ENCODE measurements at regions not wholly inside any gene's neighbourhood (a gene's known extent, or its start where the extent isn't known, plus 50 kb on each side); places are given as distances from the start of the nearest gene placed in this dataset.
"Not testable (repeated sequence)": the region's sequence is repeated elsewhere in the genome, so short reads cannot be mapped to it uniquely, and the experiment has no call there.

- DNase-seq (ENCODE audit: low read depth in 1 of 2, low spot score in 1 of 2), result no peak
Measured at GRCh38 chr2:239663364-239663924, 262.6 kb upstream of the HDAC4 start.

DNA sequence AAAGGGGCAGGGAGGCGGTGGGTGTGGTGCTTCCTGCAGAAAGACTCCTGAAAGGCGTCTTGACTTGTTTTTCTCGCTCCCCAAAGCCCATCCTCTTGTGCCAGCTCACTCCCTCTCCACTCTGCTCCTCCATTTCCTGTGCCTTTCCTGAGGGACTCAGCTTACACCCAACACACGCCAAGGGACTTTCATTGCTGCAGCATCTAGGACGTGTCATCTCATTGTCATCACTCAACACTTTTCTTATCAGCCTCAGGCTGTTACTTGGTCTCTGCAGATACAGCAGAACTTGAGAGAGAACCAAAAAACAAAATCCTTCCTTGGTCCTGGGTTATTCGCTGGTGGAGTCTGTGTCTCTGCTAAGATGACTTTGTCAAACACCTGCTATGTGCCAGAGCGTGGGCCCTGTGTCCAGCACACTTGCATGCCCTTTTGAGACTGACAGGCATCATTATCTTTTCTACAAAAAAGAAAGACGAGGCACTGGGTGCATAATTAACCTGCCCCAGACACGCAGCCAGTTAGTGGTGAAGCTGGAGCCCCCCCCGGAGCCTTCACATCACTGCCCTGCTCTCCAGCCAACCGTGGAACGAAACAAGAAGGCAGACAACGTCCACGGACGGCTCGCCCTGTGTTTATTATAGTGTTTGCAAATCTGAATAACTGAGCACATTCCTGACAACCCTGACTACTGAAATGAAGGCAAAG, 261.7 kb upstream of the HDAC4 start:
- no peak for DNase-seq (ENCODE audit: low read depth in 1 of 2, low spot score in 1 of 2)

DNA sequence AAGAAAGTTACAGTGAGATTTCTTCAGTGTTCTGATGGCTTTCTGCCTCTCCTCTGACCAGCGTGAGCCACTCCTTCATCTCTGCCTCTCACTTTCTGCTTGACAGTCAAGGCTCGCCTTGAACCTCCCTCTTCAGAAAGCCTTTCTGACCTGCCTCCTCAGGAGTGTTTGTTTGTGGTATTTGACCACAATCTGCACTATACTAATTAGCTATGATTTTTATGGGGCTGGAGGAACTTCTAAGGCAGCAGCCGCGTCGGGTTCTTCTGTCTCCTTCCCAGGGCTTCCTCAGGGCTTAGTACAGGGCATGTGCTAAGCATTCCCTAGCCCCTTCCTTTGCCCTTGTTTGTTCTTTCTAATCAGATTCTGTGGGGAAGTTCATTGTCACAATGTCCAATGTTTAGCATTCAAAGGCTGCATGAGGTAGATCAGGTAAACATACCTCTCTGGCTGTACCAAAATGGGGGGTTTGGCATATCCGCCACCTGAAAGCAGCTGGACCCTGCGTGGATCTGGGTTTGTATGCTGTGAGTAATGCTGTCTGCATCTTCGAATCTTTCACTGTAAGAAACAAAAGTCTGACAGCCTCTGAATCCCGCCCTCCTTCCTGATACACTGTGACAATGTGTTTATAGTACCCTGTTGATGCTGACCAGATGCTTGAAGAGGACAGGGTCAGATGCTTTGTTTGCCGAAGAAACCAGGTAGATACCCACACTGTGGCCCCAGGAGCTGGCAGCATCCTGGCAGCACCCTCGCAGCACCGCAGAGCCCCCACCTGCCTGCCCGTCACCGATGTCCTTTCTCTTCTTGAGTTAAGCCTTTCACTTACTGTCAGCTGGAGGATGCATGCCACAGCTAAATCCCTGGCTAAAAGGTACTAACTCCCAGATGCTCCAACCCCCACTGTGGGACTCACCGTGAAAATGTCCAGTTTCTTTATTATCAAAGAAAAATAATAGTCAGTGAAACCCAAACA, 260.8 kb upstream of the HDAC4 start:
- DNase-seq (ENCODE audit: low read depth in 1 of 2, low spot score in 1 of 2), result no peak

DNA sequence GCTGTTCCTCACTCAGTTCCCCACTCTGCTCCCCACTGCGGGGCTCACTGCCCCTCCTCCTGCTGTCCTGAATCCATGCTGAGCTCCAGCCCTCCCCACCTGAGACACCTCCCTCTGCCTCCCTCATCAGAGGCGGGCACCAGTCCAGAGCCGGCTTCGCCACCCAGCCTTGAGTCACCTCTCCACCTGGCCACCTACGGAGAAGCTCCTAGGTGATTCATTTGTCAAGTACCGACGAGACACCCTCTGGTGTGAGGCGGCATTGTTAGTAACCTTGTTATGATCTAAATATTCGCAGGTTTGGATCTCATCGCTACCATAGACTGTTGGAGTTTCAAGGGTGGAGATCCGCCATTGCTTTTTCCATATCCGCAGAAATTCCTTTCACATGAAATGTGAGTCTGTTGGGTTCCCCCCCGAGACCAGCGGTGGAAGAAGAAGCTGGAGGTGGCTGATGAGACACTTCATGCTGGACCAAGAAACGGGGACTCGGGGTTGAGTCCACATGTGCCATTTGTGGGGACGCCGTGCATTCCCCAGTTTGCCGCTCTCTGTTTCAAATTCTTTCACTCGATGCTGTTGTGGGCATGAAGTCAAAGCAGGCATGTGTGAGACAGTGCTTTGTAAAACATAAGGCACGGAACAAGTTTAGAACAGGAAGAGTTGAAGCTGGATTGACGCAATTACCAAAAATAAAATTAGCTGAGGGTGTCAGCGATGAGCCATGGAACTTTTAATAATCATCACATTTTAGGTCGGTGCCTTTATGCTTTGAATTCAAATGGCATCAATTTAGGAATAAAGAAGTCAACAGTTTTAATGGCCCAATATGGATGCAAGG, 259.8 kb upstream of the HDAC4 start:
- DNase-seq (ENCODE audit: low read depth in 1 of 2, low spot score in 1 of 2), result no peak

GRCh38 chr2:239657992-239658391, 257.2 kb upstream of the HDAC4 start:
- DNase-seq (ENCODE audit: low read depth in 1 of 2, low spot score in 1 of 2), result no peak

DNA sequence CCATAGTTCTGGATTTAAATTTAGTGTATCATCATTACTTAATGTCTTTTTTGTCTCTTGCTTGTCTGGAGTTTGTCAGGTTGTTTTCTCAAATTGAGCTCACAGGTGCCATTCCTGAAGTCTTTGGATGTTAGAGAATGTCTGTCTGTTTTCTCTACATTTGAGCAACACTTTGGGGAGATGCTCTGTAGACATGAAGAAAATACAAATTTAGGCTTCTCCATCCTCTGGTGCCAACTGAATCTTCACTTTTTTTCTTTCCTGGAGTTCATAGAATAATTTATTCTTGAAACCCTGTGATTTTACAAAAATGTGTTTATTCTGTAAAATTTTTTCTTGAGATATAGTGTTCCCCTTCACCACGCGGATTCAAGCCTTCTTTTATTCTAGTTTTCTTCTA, 256.4 kb upstream of the HDAC4 start:
- DNase-seq (ENCODE audit: low read depth in 1 of 2, low spot score in 1 of 2), result no peak

- DNase-seq (ENCODE audit: low read depth in 1 of 2, low spot score in 1 of 2), result no peak
Measured at GRCh38 chr2:239654266-239654665, 253.4 kb upstream of the HDAC4 start.

DNA sequence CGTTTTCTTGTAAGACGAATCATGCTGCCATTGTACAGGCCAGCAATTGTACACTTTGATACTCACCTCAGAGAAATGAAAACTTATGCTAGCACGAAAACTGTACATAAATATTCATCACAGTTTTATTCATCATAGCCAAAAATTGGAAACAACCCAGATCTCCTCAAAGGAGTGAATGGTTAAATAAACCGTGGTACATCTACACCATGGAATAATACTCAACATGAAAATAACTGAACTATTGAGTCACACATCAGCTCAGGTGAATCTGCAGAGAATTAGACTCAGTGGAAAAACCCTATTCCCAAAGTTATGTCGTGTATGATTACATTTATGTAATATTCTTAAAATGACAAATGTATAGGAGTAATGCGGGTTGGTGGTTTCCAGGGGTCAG, 251.0 kb upstream of the HDAC4 start:
- no peak for DNase-seq (ENCODE audit: low read depth in 1 of 2, low spot score in 1 of 2)

- DNase-seq (ENCODE audit: low read depth in 1 of 2, low spot score in 1 of 2), result no peak
Measured at GRCh38 chr2:239650674-239651073, 249.9 kb upstream of the HDAC4 start.

GRCh38 chr2:239649309-239649708, 248.5 kb upstream of the HDAC4 start:
- DNase-seq (ENCODE audit: low read depth in 1 of 2, low spot score in 1 of 2), result no peak

GRCh38 chr2:239648607-239649006, 247.8 kb upstream of the HDAC4 start:
- DNase-seq (ENCODE audit: low read depth in 1 of 2, low spot score in 1 of 2), result no peak

GRCh38 chr2:239647052-239647819, 246.4 kb upstream of the HDAC4 start:
- no peak for DNase-seq (ENCODE audit: low read depth in 1 of 2, low spot score in 1 of 2)

GRCh38 chr2:239646184-239646583, 245.4 kb upstream of the HDAC4 start:
- no peak for DNase-seq (ENCODE audit: low read depth in 1 of 2, low spot score in 1 of 2)

DNA sequence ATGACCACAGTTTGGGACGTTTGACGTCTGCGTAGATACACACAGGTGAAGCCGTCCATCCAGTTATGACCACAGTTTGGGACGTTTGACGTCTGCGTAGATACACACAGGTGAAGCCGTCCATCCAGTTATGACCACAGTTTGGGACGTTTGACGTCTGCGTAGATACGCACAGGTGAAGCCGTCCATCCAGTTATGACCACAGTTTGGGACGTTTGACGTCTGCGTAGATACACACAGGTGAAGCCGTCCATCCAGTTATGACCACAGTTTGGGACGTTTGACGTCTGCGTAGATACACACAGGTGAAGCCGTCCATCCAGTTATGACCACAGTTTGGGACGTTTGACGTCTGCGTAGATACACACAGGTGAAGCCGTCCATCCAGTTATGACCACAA, 243.8 kb upstream of the HDAC4 start:
- DNase-seq (ENCODE audit: low read depth in 1 of 2, low spot score in 1 of 2), result not testable (repeated sequence)

DNA sequence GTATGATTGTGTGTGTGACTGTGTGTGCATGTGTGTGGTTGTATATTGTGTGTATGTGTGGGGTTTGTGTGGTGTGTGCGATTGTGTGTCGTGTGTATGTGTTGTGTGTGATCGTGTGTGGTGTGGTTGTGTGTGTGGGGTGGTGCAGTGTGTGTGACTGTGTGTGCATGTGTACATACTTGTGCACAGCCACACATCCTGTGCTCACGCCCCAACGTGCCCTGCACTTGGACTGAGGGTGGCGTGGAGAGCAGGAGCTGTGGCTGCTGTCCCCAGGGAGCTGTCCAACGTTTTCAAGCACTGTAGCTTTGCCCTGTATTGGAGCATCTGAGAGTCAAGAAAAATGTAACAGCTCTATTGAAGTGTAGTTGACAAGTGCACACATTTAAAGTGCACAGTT, 243.2 kb upstream of the HDAC4 start:
- DNase-seq (ENCODE audit: low read depth in 1 of 2, low spot score in 1 of 2), result no peak

- no peak for DNase-seq (ENCODE audit: low read depth in 1 of 2, low spot score in 1 of 2)
Measured at GRCh38 chr2:239642406-239643004, 241.7 kb upstream of the HDAC4 start.

DNA sequence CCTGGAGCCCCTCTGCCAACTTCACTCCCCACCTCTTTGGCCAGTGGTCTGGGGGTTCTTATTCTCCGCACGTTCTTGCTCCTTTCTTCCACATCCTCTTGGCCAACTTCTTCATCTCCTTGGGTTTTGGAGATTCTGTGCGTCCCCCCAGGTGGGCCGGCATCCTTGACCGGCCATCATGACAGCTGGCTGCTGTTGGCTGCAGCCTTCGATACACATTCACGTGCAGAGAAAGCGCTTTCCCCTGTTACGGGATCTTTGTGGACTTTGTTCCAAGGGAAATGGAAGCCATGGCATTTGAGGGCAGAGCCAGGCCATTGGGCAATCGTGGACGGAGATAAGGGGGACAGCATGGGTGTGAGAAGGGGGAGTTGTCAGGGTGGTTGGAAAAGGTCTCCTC, 241.1 kb upstream of the HDAC4 start:
- not testable (repeated sequence) for DNase-seq (ENCODE audit: low read depth in 1 of 2, low spot score in 1 of 2)

- no peak for DNase-seq (ENCODE audit: low read depth in 1 of 2, low spot score in 1 of 2)
Measured at GRCh38 chr2:239640676-239641578, 240.1 kb upstream of the HDAC4 start.

DNA sequence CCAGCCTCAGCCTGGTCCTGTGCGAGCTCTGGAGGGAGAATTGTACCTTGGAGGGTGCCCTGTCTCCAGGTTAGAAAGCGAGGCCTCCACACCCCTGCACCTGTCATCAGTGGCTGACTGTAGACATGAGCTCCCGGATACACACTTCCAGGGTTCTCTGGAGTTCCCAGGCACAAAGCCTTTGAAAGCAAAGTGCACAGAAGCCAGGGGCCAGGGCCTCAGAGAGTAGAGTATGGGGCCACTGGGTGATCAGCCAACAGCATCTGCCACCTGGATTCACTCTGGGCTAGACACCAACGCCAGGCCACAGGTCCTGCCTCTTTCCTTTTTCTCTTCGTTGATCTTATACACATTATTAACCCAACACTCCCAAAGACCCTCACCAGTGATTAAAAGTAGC, 239.4 kb upstream of the HDAC4 start:
- no peak for DNase-seq (ENCODE audit: low read depth in 1 of 2, low spot score in 1 of 2)

All from activated CD4-positive, alpha-beta T cell treated with anti-CD3 and anti-CD28 coated beads, Interleukin-2, amount 50 U/mL, for 24 hours (primary cell).